CD4-positive, alpha-beta T cell treated with Interleukin-17A for 4 hours (primary cell): ENCODE measurements at regions not wholly inside any gene's neighbourhood (a gene's known extent, or its start where the extent isn't known, plus 50 kb on each side); places are given as distances from the start of the nearest gene placed in this dataset.

ENCODE experiments used
- DNase-seq: peaks from one replicate; pipeline ENCODE4 v3.0.0-alpha.2; 2020; ENCODE audit warnings: mixed read lengths

GRCh38 chr7:88399696-88400240, 93.1 kb upstream of the STEAP4 start:
- no peak for DNase-seq

- no peak for DNase-seq
Observed at GRCh38 chr7:88399036-88399435, 92.3 kb upstream of the STEAP4 start.

GRCh38 chr7:88398459-88398858, 91.8 kb upstream of the STEAP4 start:
- no peak for DNase-seq

- no peak for DNase-seq
Observed at GRCh38 chr7:88396948-88397322, 90.2 kb upstream of the STEAP4 start.

GRCh38 chr7:88396295-88396947, 89.7 kb upstream of the STEAP4 start:
- no peak for DNase-seq

GRCh38 chr7:88395715-88396114, 89.0 kb upstream of the STEAP4 start:
- DNase-seq, result no peak

GRCh38 chr7:88391247-88391646, 84.6 kb upstream of the STEAP4 start:
- DNase-seq, result no peak

GRCh38 chr7:88387368-88387767, 80.7 kb upstream of the STEAP4 start:
- DNase-seq, result no peak

GRCh38 chr7:88386665-88387156, 80.0 kb upstream of the STEAP4 start:
- DNase-seq, result no peak

- DNase-seq, result no peak
Observed at GRCh38 chr7:88377434-88377833, 70.7 kb upstream of the STEAP4 start.

- no peak for DNase-seq
Observed at GRCh38 chr7:88368686-88369085, 62.0 kb upstream of the STEAP4 start.

GRCh38 chr7:88366845-88367244, 60.2 kb upstream of the STEAP4 start:
- DNase-seq, result no peak

GRCh38 chr7:88363869-88364268, 57.2 kb upstream of the STEAP4 start:
- no peak for DNase-seq

GRCh38 chr7:88363249-88363648, 56.6 kb upstream of the STEAP4 start:
- no peak for DNase-seq

GRCh38 chr7:88361357-88361756, 54.7 kb upstream of the STEAP4 start:
- DNase-seq, result no peak

GRCh38 chr7:88358881-88359280, 52.2 kb upstream of the STEAP4 start:
- DNase-seq, result no peak

- no peak for DNase-seq
Observed at GRCh38 chr7:88358526-88358838, 51.8 kb upstream of the STEAP4 start.

- no peak for DNase-seq
Observed at GRCh38 chr7:88357781-88358525, 51.3 kb upstream of the STEAP4 start.

GRCh38 chr7:88357294-88357693, 50.6 kb upstream of the STEAP4 start:
- no peak for DNase-seq
